Body of pancreas (tissue), 4 donors: ENCODE measurements at regions not wholly inside any gene's neighbourhood (a gene's known extent, or its start where the extent isn't known, plus 50 kb on each side); places are given as distances from the start of the nearest gene placed in this dataset.

Experiments used
- POLR2A ChIP-seq, 3 donors: fragments of 450-650 bp; IDR thresholded peaks; one replicate each; pipeline ENCODE4 v1.6.1; 2016; ENCODE audit warnings: antibody characterized with exemption in 3 of 3, mild to moderate bottlenecking in 2 of 3
- TF ChIP-seq, protein P1 (sequence below), 7 experiments: fragments of 450-650 bp in 4 of 7; fragments of 200-600 bp in 3 of 7; sonication (generic) in 3 of 7; IDR thresholded peaks; one replicate each; pipeline ENCODE4 v1.5.1; 2016 to 2019; ENCODE audit warnings: antibody characterized with exemption in 7 of 7

DNA sequence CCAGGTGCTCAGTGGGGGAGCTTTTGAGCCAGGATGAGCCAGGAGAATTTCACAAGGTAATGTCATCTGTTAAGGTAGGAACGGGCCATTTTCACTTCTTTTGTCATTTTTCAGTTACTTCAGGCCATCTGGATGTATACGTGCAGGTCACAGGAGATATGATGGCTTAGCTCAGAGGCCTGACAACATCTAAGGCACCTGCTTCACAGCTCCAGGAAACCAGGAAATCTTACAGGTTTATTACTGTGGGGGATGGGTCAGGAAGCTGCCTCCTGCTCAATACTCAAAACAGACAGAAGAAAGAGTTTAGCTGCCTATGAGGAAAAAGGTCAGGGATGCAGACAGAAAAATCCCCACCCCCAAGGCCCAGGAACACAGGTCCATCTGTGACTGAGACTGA is 364.3 kb upstream of the LRP1B start:
- TF ChIP-seq, protein P1, sequence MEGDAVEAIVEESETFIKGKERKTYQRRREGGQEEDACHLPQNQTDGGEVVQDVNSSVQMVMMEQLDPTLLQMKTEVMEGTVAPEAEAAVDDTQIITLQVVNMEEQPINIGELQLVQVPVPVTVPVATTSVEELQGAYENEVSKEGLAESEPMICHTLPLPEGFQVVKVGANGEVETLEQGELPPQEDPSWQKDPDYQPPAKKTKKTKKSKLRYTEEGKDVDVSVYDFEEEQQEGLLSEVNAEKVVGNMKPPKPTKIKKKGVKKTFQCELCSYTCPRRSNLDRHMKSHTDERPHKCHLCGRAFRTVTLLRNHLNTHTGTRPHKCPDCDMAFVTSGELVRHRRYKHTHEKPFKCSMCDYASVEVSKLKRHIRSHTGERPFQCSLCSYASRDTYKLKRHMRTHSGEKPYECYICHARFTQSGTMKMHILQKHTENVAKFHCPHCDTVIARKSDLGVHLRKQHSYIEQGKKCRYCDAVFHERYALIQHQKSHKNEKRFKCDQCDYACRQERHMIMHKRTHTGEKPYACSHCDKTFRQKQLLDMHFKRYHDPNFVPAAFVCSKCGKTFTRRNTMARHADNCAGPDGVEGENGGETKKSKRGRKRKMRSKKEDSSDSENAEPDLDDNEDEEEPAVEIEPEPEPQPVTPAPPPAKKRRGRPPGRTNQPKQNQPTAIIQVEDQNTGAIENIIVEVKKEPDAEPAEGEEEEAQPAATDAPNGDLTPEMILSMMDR (IDR thresholded peaks at IDR 0.05), result no peak
- TF ChIP-seq POLR2A (IDR thresholded peaks at IDR 0.05), result no peak
